WTC11 (cell line): ENCODE measurements at regions not wholly inside any gene's neighbourhood (a gene's known extent, or its start where the extent isn't known, plus 50 kb on each side); places are given as distances from the start of the nearest gene placed in this dataset.

Experiments
- CTCF ChIP-seq: fragments of 200-600 bp; IDR thresholded peaks from 2 replicates; pipeline ENCODE4 v1.8.0; 2022; ENCODE audit warnings: antibody characterized with exemption
- E2F1 ChIP-seq: sonication (generic); formaldehyde crosslinking; IDR thresholded peaks from 2 replicates; pipeline ENCODE4 v1.8.0; 2022; ENCODE audit warnings: mild to moderate bottlenecking, missing genetic modification reagents
- EMX1 ChIP-seq: fragments of 250-450 bp; sonication (Bioruptor Pico); IDR thresholded peaks from 2 replicates; pipeline ENCODE4 v1.8.0; 2021; ENCODE audit warnings: mild to moderate bottlenecking
- FOXK1 ChIP-seq: sonication (generic); formaldehyde crosslinking; IDR thresholded peaks from 2 replicates; pipeline ENCODE4 v1.8.0; 2022; ENCODE audit warnings: mild to moderate bottlenecking, moderate library complexity, missing genetic modification reagents
- HMGXB4 ChIP-seq: sonication (generic); formaldehyde crosslinking; IDR thresholded peaks from 2 replicates; pipeline ENCODE4 v1.8.1; 2023; ENCODE audit warnings: mild to moderate bottlenecking, moderate library complexity, missing genetic modification reagents
- MAX ChIP-seq: sonication (generic); formaldehyde crosslinking; IDR thresholded peaks from 2 replicates; pipeline ENCODE4 v1.8.0; 2022; ENCODE audit warnings: mild to moderate bottlenecking, missing genetic modification reagents
- NR1H2 ChIP-seq: sonication (generic); formaldehyde crosslinking; IDR thresholded peaks from 2 replicates; pipeline ENCODE4 v1.9.0; 2021; ENCODE audit warnings: mild to moderate bottlenecking, moderate library complexity, missing genetic modification reagents
- SP1 ChIP-seq: sonication (generic); formaldehyde crosslinking; conservative IDR thresholded peaks from 2 replicates; pipeline ENCODE4 v1.8.1; 2022; ENCODE audit warnings: missing genetic modification reagents
- STAT6 ChIP-seq: sonication (generic); formaldehyde crosslinking; conservative IDR thresholded peaks from 2 replicates; pipeline ENCODE4 v1.8.1; 2023; ENCODE audit warnings: mild to moderate bottlenecking, low read depth, missing genetic modification reagents, moderate library complexity
- TCF7 ChIP-seq: sonication (generic); formaldehyde crosslinking; IDR thresholded peaks from 2 replicates; pipeline ENCODE4 v1.8.0; 2022; ENCODE audit warnings: mild to moderate bottlenecking, low read depth, missing genetic modification reagents, moderate library complexity
- TP53 ChIP-seq: sonication (generic); formaldehyde crosslinking; IDR thresholded peaks from 2 replicates; pipeline ENCODE4 v1.8.1; 2023; ENCODE audit warnings: mild to moderate bottlenecking, missing genetic modification reagents
- ZBTB21 ChIP-seq: sonication (generic); formaldehyde crosslinking; IDR thresholded peaks from 2 replicates; pipeline ENCODE4 v1.8.1; 2023; ENCODE audit warnings: mild to moderate bottlenecking, missing genetic modification reagents, borderline replicate concordance
- ZNF263 ChIP-seq: sonication (generic); formaldehyde crosslinking; IDR thresholded peaks from 2 replicates; pipeline ENCODE4 v1.8.1; 2022; ENCODE audit warnings: low read depth, mild to moderate bottlenecking, moderate library complexity, missing genetic modification reagents
- ZNF423 ChIP-seq: fragments of 250-450 bp; sonication (Bioruptor Pico); IDR thresholded peaks from 2 replicates; pipeline ENCODE4 v2.1.2; 2022; ENCODE audit warnings: mild to moderate bottlenecking, moderate library complexity

- TF ChIP-seq MAX (CRISPR knock-in tag): no peak
- TF ChIP-seq CTCF: no peak
- TF ChIP-seq HMGXB4 (CRISPR knock-in tag): no peak
- no peak for TF ChIP-seq FOXK1
- no peak for TF ChIP-seq SP1
- no peak for TF ChIP-seq TP53 (CRISPR knock-in tag)
- no peak for TF ChIP-seq ZBTB21 (CRISPR knock-in tag)
- TF ChIP-seq ZNF263 (CRISPR knock-in tag): no peak
- TF ChIP-seq STAT6: no peak
- TF ChIP-seq E2F1 (CRISPR knock-in tag): no peak
- no peak for TF ChIP-seq ZNF423 (CRISPR knock-in tag)
- TF ChIP-seq TCF7: no peak
- no peak for TF ChIP-seq NR1H2 (CRISPR knock-in tag)
- no peak for TF ChIP-seq EMX1 (CRISPR knock-in tag)
Observed at GRCh38 chr14:61225344-61225743, 55.8 kb downstream of the TMEM30B start.
